Astrocyte (in vitro differentiated cells and primary cell): ENCODE measurements at regions not wholly inside any gene's neighbourhood (a gene's known extent, or its start where the extent isn't known, plus 50 kb on each side); places are given as distances from the start of the nearest gene placed in this dataset.

Experiments
- DNase-seq: peaks from one replicate; pipeline ENCODE4 v3.0.0-alpha.2; 2010; ENCODE audit warnings: low read depth
- FAIRE-seq: peaks from 2 replicates; lab custom pipeline; 2011; peaks lifted over from hg19 to GRCh38; lab: Jason Lieb, UNC
- H2AFZ ChIP-seq: 2 replicates; pipeline ENCODE4 v1.6.0; 2012; ENCODE audit warnings: low read depth, low read length, inconsistent platforms
- H3K27ac ChIP-seq: 2 replicates; pipeline ENCODE4 v1.5.1; 2011; ENCODE audit warnings: low read depth, low read length, inconsistent platforms
- H3K27me3 ChIP-seq: 2 replicates; pipeline ENCODE4 v1.6.0; 2011; ENCODE audit warnings: low read length, inconsistent platforms; ENCODE audit not compliant: insufficient read depth
- H3K36me3 ChIP-seq: 2 replicates; pipeline ENCODE4 v1.5.1; 2011; ENCODE audit warnings: low read length, inconsistent platforms; ENCODE audit not compliant: insufficient read depth
- H3K4me1 ChIP-seq: 2 replicates; pipeline ENCODE4 v1.5.1; 2011; ENCODE audit warnings: low read length, inconsistent platforms; ENCODE audit not compliant: insufficient read depth
- H3K4me2 ChIP-seq: 2 replicates; pipeline ENCODE4 v1.6.0; 2012; ENCODE audit warnings: low read length, inconsistent platforms
- H3K4me3 ChIP-seq: 2 replicates; pipeline ENCODE4 v1.5.1; 2011; ENCODE audit warnings: low read depth, mild to moderate bottlenecking, low read length, inconsistent platforms; ENCODE audit not compliant: insufficient read depth
- H3K79me2 ChIP-seq: 2 replicates; pipeline ENCODE4 v1.6.0; 2012; ENCODE audit warnings: mild to moderate bottlenecking, low read length, inconsistent platforms; ENCODE audit not compliant: insufficient read depth
- H3K9ac ChIP-seq: 2 replicates; pipeline ENCODE4 v1.6.0; 2012; ENCODE audit warnings: mild to moderate bottlenecking, low read length, inconsistent platforms
- H3K9me3 ChIP-seq: 2 replicates; pipeline ENCODE4 v1.5.1; 2012; ENCODE audit warnings: low read depth, mild to moderate bottlenecking, low read length, inconsistent platforms; ENCODE audit not compliant: insufficient read depth
- H4K20me1 ChIP-seq: 2 replicates; pipeline ENCODE4 v1.6.0; 2012; ENCODE audit warnings: low read length, inconsistent platforms; ENCODE audit not compliant: insufficient read depth
- H3K27ac Mint-ChIP-seq: one replicate; pipeline ENCODE4 v1.8.0; 2021; ENCODE audit warnings: mild to moderate bottlenecking, mixed read lengths; ENCODE audit not compliant: unreplicated experiment
- H3K27me3 Mint-ChIP-seq: one replicate; pipeline ENCODE4 v1.8.0; 2021; ENCODE audit warnings: low read depth, mixed read lengths; ENCODE audit not compliant: unreplicated experiment
- H3K36me3 Mint-ChIP-seq: one replicate; pipeline ENCODE4 v1.8.0; 2021; ENCODE audit warnings: low read depth, mixed read lengths; ENCODE audit not compliant: unreplicated experiment
- H3K4me1 Mint-ChIP-seq: one replicate; pipeline ENCODE4 v1.8.0; 2021; ENCODE audit warnings: low read depth, mixed read lengths; ENCODE audit not compliant: unreplicated experiment
- H3K4me3 Mint-ChIP-seq: one replicate; pipeline ENCODE4 v1.8.0; 2021; ENCODE audit warnings: mild to moderate bottlenecking, moderate library complexity, mixed read lengths; ENCODE audit not compliant: unreplicated experiment
- H3K9me3 Mint-ChIP-seq: one replicate; pipeline ENCODE4 v1.8.0; 2021; ENCODE audit warnings: mild to moderate bottlenecking, mixed read lengths; ENCODE audit not compliant: unreplicated experiment
- EZH2 ChIP-seq: IDR thresholded peaks from 2 replicates; pipeline ENCODE4 v1.6.1; 2012; ENCODE audit warnings: mild to moderate bottlenecking, low read length, inconsistent platforms; ENCODE audit not compliant: insufficient read depth
- TF ChIP-seq, protein P1 (sequence below): IDR thresholded peaks from 2 replicates; pipeline ENCODE4 v1.5.1; 2011; ENCODE audit warnings: low read depth, mild to moderate bottlenecking, inconsistent platforms, low read length, moderate library complexity; ENCODE audit not compliant: insufficient read depth

DNA sequence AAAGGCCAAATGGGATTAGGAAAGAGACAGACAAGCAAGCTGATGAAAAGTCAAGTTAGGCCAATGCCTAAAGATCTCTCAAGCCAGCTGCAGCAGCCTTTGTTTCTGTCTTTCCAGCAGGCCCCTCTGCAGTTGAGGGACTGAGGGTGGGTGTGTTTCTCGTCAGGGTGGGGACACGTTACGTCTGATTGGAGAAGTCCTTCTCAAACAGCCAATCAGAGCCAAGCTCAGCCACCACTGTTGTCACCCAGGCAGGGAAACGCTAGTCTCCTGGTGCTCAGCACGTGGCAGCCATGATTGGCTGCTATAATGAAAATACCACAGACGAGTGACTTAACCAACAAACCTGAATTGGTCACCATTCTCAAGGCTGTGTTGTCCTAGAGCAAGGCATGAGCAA lies 177.1 kb upstream of the LCORL start:
- no peaks in the 10 kb centered on the region for H3K9me3 Mint-ChIP-seq
- FAIRE-seq (no peak), DNase-seq (no peak)
- no peak overlapping the region for H3K4me2 ChIP-seq
- no peak overlapping the region for H3K27ac ChIP-seq
- peaks cover 1% of the 10 kb centered on the region for H3K27me3 Mint-ChIP-seq
- H2AFZ ChIP-seq = no peak overlapping the region
- no peaks in the 10 kb centered on the region for H3K27me3 ChIP-seq
- no peak overlapping the region for H3K4me3 Mint-ChIP-seq
- H3K79me2 ChIP-seq = no peaks in the 10 kb centered on the region
- H3K9me3 ChIP-seq = peaks cover 5% of the 10 kb centered on the region
- H3K4me3 ChIP-seq = no peak overlapping the region
- H3K36me3 ChIP-seq = no peaks in the 10 kb centered on the region
- H3K36me3 Mint-ChIP-seq = no peaks in the 10 kb centered on the region
- H3K4me1 Mint-ChIP-seq = no peaks in the 10 kb centered on the region
- H3K27ac Mint-ChIP-seq = no peak overlapping the region
- TF ChIP-seq EZH2 = no peak
- TF ChIP-seq, protein P1, sequence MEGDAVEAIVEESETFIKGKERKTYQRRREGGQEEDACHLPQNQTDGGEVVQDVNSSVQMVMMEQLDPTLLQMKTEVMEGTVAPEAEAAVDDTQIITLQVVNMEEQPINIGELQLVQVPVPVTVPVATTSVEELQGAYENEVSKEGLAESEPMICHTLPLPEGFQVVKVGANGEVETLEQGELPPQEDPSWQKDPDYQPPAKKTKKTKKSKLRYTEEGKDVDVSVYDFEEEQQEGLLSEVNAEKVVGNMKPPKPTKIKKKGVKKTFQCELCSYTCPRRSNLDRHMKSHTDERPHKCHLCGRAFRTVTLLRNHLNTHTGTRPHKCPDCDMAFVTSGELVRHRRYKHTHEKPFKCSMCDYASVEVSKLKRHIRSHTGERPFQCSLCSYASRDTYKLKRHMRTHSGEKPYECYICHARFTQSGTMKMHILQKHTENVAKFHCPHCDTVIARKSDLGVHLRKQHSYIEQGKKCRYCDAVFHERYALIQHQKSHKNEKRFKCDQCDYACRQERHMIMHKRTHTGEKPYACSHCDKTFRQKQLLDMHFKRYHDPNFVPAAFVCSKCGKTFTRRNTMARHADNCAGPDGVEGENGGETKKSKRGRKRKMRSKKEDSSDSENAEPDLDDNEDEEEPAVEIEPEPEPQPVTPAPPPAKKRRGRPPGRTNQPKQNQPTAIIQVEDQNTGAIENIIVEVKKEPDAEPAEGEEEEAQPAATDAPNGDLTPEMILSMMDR = no peak
- H3K9ac ChIP-seq = no peak overlapping the region
- no peaks in the 10 kb centered on the region for H3K4me1 ChIP-seq
- H4K20me1 ChIP-seq = no peaks in the 10 kb centered on the region

- Mint-ChIP-seq H3K36me3 (no peaks in the 10 kb centered on the region), H3K27me3 (peaks cover 3% of the 10 kb centered on the region), H3K4me1 (no peaks in the 10 kb centered on the region), H3K4me3 (no peak overlapping the region), H3K27ac (no peak overlapping the region), H3K9me3 (no peaks in the 10 kb centered on the region)
- FAIRE-seq (no peak), DNase-seq (no peak)
- Histone ChIP-seq H3K4me1 (no peaks in the 10 kb centered on the region), H3K27ac (no peak overlapping the region), H2AFZ (no peak overlapping the region), H4K20me1 (no peaks in the 10 kb centered on the region), H3K4me2 (no peak overlapping the region), H3K79me2 (no peaks in the 10 kb centered on the region), H3K9me3 (peaks cover 5% of the 10 kb centered on the region), H3K27me3 (no peaks in the 10 kb centered on the region), H3K4me3 (no peak overlapping the region), H3K9ac (no peak overlapping the region), H3K36me3 (no peaks in the 10 kb centered on the region)
- TF ChIP-seq EZH2 = no peak
- TF ChIP-seq, protein P1 = no peak
These were observed 175.9 kb upstream of the LCORL start for GRCh38 chr4:18197467-18197866.

DNA sequence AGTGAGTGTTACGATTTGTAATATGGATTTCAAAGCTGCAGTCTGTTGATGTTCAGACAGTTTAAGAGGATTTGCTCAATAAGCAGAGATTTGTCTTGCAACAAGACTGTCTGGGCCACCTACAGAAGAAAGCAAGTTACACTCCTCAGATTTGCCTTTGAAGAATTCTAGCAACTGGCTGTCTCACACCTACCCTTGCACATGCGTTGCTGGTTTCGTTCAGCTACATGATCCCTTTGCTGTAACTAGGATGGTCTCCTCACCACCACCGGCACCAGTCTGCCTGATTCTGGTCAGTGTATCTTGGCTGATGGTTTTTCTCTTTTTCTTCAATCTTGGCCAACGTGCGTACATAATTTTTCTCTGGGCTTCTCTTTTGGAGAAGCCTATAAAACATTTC lies 172.7 kb upstream of the LCORL start:
- Mint-ChIP-seq H3K4me3 (no peak overlapping the region), H3K27me3 (peaks cover 3% of the 10 kb centered on the region), H3K4me1 (no peaks in the 10 kb centered on the region), H3K27ac (no peak overlapping the region), H3K9me3 (no peaks in the 10 kb centered on the region), H3K36me3 (no peaks in the 10 kb centered on the region)
- no peak for TF ChIP-seq EZH2
- TF ChIP-seq, protein P1 = no peak
- no peaks in the 10 kb centered on the region for H4K20me1 ChIP-seq
- H3K9ac ChIP-seq = no peak overlapping the region
- no peaks in the 10 kb centered on the region for H3K27me3 ChIP-seq
- peaks cover 5% of the 10 kb centered on the region for H3K9me3 ChIP-seq
- DNase-seq (no peak), FAIRE-seq (no peak)
- H3K36me3 ChIP-seq = no peaks in the 10 kb centered on the region
- H3K79me2 ChIP-seq = no peaks in the 10 kb centered on the region
- no peak overlapping the region for H3K27ac ChIP-seq
- no peak overlapping the region for H3K4me2 ChIP-seq
- H3K4me3 ChIP-seq = no peak overlapping the region
- no peaks in the 10 kb centered on the region for H3K4me1 ChIP-seq
- H2AFZ ChIP-seq = no peak overlapping the region
